Pancreas (tissue), 10 donors: ENCODE measurements at regions not wholly inside any gene's neighbourhood (a gene's known extent, or its start where the extent isn't known, plus 50 kb on each side); places are given as distances from the start of the nearest gene placed in this dataset.

Source experiments
- ATAC-seq, 4 donors: fragments of 200-7000 bp; cut with Tn5 transposase; one replicate each; pipeline versions ENCODE4 v1.8.0 to v1.9.1; 2020; ENCODE audit warnings: mild to moderate bottlenecking in 4 of 4, moderate library complexity in 4 of 4
- DNase-seq, 6 donors: peaks; one replicate each; pipeline ENCODE4 v3.0.0-alpha.2; 2020
- FAIRE-seq: peaks from 2 replicates; lab custom pipeline; 2012; peaks lifted over from hg19 to GRCh38; lab: Jason Lieb, UNC
- H3K27ac ChIP-seq, 4 donors: fragments of 200-600 bp; sonication (generic); 1 replicate in 3 of 4; 2 replicates in 1 of 4; pipeline versions ENCODE4 v1.5.0 to v1.8.0; 2020
- H3K27me3 ChIP-seq, 4 donors: fragments of 200-600 bp; one replicate each; pipeline ENCODE4 v1.8.0; 2021
- H3K36me3 ChIP-seq, 3 donors: fragments of 200-600 bp; sonication (generic) in 1 of 3; one replicate each; pipeline versions ENCODE4 v1.5.0 to v1.8.0; 2020 to 2021
- H3K4me1 ChIP-seq, 3 donors: fragments of 200-600 bp; one replicate each; pipeline ENCODE4 v1.8.0; 2021
- H3K4me3 ChIP-seq, 4 donors: fragments of 200-600 bp; sonication (generic) in 2 of 4; one replicate each; pipeline versions ENCODE4 v1.5.0 to v1.8.0; 2020 to 2021
- H3K9me3 ChIP-seq, 4 donors: fragments of 200-600 bp; one replicate each; pipeline ENCODE4 v1.8.0; 2021
- CTCF ChIP-seq, 4 donors: fragments of 200-600 bp; sonication (generic) in 3 of 4; IDR thresholded peaks; one replicate each; pipeline versions ENCODE4 v1.5.0 to v1.8.0; 2021; ENCODE audit warnings: antibody characterized with exemption in 4 of 4
- WGBS, 2 donors: extraction: QIAGEN DNeasy Blood & Tissue Kit; methylation state at CpG; one replicate each; pipeline ENCODE4 v1.1.7; 2013; 5-methylcytosine and 5-hydroxymethylcytosine counted together
- intact Hi-C, 3 donors: fragments of 100-400 bp; cut with DNase I; formaldehyde crosslinking; loops; one replicate each; pipeline versions ENCODE4 v1.11.1 to v1.14.2; 2022
- donor health status: healthy with polysubstance abuse.
- donor health status: DM: no; HTN: no; CAD: no; lungs with moderate emphysema.
- donor health status: DM: no; HTN: no; CAD: no.
- donor health status: control.
- donor health status: control.
- donor health status: Bipolar disorder and iron deficiency.
- donor health status: DM: yes; HTN: yes; CAD: no.
- donor health status: DM: no; HTN: no; CAD: no.
- donor health status: DM: no; HTN: no; CAD: no.
- donor health status: DM: yes; HTN: yes; CAD: no.

- TF ChIP-seq CTCF (IDR thresholded peaks at IDR 0.05) = no peak
- Histone ChIP-seq H3K27ac (no peak overlapping the region), H3K36me3 (no peaks in the 10 kb centered on the region), H3K4me1 (no peaks in the 10 kb centered on the region), H3K27me3 (no peaks in the 10 kb centered on the region), H3K9me3 (no peaks in the 10 kb centered on the region), H3K4me3 (no peak overlapping the region)
- DNase-seq = no peak
- WGBS, 2 donors = 88 to 97% methylated on average over 12 of the region's 12 CpGs
- FAIRE-seq = no peak
- intact Hi-C loops = no loop called here
- ATAC-seq = no peak
Measured at GRCh38 chr4:64880557-64880956, 471.3 kb upstream of the TECRL start.

- intact Hi-C loops = no loop called here
- Histone ChIP-seq H3K9me3 (no peaks in the 10 kb centered on the region), H3K4me3 (no peak overlapping the region), H3K27ac (no peak overlapping the region), H3K36me3 (no peaks in the 10 kb centered on the region), H3K4me1 (peaks cover 0 to 14% (median 0%) of the 10 kb centered on the region in 3 donors), H3K27me3 (no peaks in the 10 kb centered on the region)
- 76 to 86% methylated on average over 3 of the region's 3 CpGs for WGBS, 2 donors
- no peak for TF ChIP-seq CTCF (IDR thresholded peaks at IDR 0.05)
- ATAC-seq (no peak), DNase-seq (no peak), FAIRE-seq (no peak)
Measured at GRCh38 chr4:64876021-64876420, 466.8 kb upstream of the TECRL start.

GRCh38 chr4:64870558-64870957 lies 461.3 kb upstream of the TECRL start:
- H3K4me1 ChIP-seq = peaks cover 0 to 14% (median 0%) of the 10 kb centered on the region in 3 donors
- no peak overlapping the region for H3K27ac ChIP-seq
- no peak for TF ChIP-seq CTCF (IDR thresholded peaks at IDR 0.05)
- DNase-seq (no peak), FAIRE-seq (no peak), ATAC-seq (no peak)
- intact Hi-C loops = no loop called here
- H3K4me3 ChIP-seq = no peak overlapping the region
- no peaks in the 10 kb centered on the region for H3K36me3 ChIP-seq
- no peaks in the 10 kb centered on the region for H3K9me3 ChIP-seq
- no peaks in the 10 kb centered on the region for H3K27me3 ChIP-seq
- WGBS, 2 donors = 40 to 46% methylated on average over 4 of the region's 4 CpGs

- intact Hi-C loops = no loop called here
- DNase-seq (no peak), FAIRE-seq (no peak), ATAC-seq (no peak)
- Histone ChIP-seq H3K4me1 (no peaks in the 10 kb centered on the region), H3K4me3 (no peak overlapping the region), H3K27ac (no peak overlapping the region), H3K36me3 (no peaks in the 10 kb centered on the region), H3K27me3 (no peaks in the 10 kb centered on the region), H3K9me3 (no peaks in the 10 kb centered on the region)
- 56% methylated on average over 5 of the region's 5 CpGs for WGBS, 2 donors
- no peak for TF ChIP-seq CTCF (IDR thresholded peaks at IDR 0.05)
Measured at GRCh38 chr4:64857815-64858214, 448.6 kb upstream of the TECRL start.

- no peak for ATAC-seq
- H3K27ac ChIP-seq = no peak overlapping the region
- no peaks in the 10 kb centered on the region for H3K4me1 ChIP-seq
- no peaks in the 10 kb centered on the region for H3K27me3 ChIP-seq
- 52 to 53% methylated on average over 1 of the region's 1 CpG for WGBS, 2 donors
- intact Hi-C loops = no loop called here
- no peaks in the 10 kb centered on the region for H3K9me3 ChIP-seq
- H3K36me3 ChIP-seq = no peaks in the 10 kb centered on the region
- no peak for DNase-seq
- FAIRE-seq = no peak
- no peak overlapping the region for H3K4me3 ChIP-seq
- TF ChIP-seq CTCF (IDR thresholded peaks at IDR 0.05) = no peak
Measured at GRCh38 chr4:64857198-64857597, 447.9 kb upstream of the TECRL start.
